K562 (cell line): ENCODE measurements at regions not wholly inside any gene's neighbourhood (a gene's known extent, or its start where the extent isn't known, plus 50 kb on each side); places are given as distances from the start of the nearest gene placed in this dataset.
A peak's percentile ranks its signal among the peaks of the same experiment; 100 is the strongest.

Source experiments
- ATAC-seq: fragments of 200-7000 bp; cut with Tn5 transposase; 3 replicates; pipeline ENCODE4 v1.9.1; 2020; ENCODE audit warnings: moderate library complexity
- BruUV-seq: library from RNA; stranded (reverse); fragments of 400-500 nt; replicated peaks from 2 replicates; lab custom pipeline; 2021; lab: Mats Ljungman, UMichigan
- CTCF ChIA-PET: fragments of 300-600 bp; formaldehyde crosslinking; extraction: SDS; loops from one replicate; lab custom pipeline; 2021; ENCODE audit warnings: low intra/inter-chr PET ratio; lab: Yijun Ruan, JAX
- POLR2A ChIA-PET: fragments of 300-600, 350-650 bp; sonication (Branson Sonifier 250); formaldehyde crosslinking; extraction: SDS; loops from one replicate; lab custom pipeline; 2021; ENCODE audit warnings: antibody characterized with exemption, inconsistent platforms; lab: Yijun Ruan, JAX
- DNase-seq, 4 experiments: peaks; one replicate each; pipeline versions ENCODE4 v3.0.0 to v3.0.0-alpha.2; 2011 to 2018; ENCODE audit warnings: low spot score in 3 of 4, mixed read lengths in 3 of 4; ENCODE audit errors: extremely low read depth in 1 of 4
- FAIRE-seq: peaks from 2 replicates; lab custom pipeline; 2011; peaks lifted over from hg19 to GRCh38; lab: Jason Lieb, UNC
- H2AFZ ChIP-seq: 2 replicates; pipeline ENCODE4 v1.6.0; 2011; ENCODE audit warnings: low read depth, low read length, control low read depth, inconsistent platforms
- H3K27ac ChIP-seq: fragments of 200-600 bp; 3 replicates; pipeline ENCODE4 v1.8.0; 2011; ENCODE audit warnings: low read depth, mild to moderate bottlenecking, control low read depth, inconsistent platforms, low read length, moderate library complexity, mixed read lengths; ENCODE audit errors: extremely low read depth
- H3K27me3 ChIP-seq, 2 experiments: fragments of 300-600 bp in 1 of 2; 2 replicates in 1 of 2; 3 replicates in 1 of 2; pipeline versions ENCODE4 v1.6.0 to v1.8.0; 2011; ENCODE audit warnings: inconsistent platforms in 2 of 2, low read length in 2 of 2, mild to moderate bottlenecking in 1 of 2, mixed read lengths in 1 of 2, moderate library complexity in 1 of 2; ENCODE audit not compliant: control insufficient read depth in 2 of 2, insufficient read depth in 2 of 2
- H3K36me3 ChIP-seq: fragments of 300-600 bp; 3 replicates; pipeline ENCODE4 v1.8.0; 2011; ENCODE audit warnings: mild to moderate bottlenecking, low read length, inconsistent platforms; ENCODE audit not compliant: control insufficient read depth, insufficient read depth
- H3K4me1 ChIP-seq, 2 experiments: fragments of 200-600 bp in 1 of 2; replicated peaks in 1 of 2; 2 replicates in 1 of 2; 3 replicates in 1 of 2; pipeline versions ENCODE4 v1.5.1 to v1.8.0; 2011; ENCODE audit warnings: inconsistent platforms in 2 of 2, low read length in 2 of 2, mild to moderate bottlenecking in 1 of 2, mixed read lengths in 1 of 2, moderate library complexity in 1 of 2; ENCODE audit not compliant: control insufficient read depth in 2 of 2, insufficient read depth in 2 of 2
- H3K4me2 ChIP-seq: 2 replicates; pipeline ENCODE4 v1.6.1; 2011; ENCODE audit warnings: low read length, control low read depth, inconsistent platforms, mixed read lengths; ENCODE audit not compliant: insufficient read depth
- H3K4me3 ChIP-seq: fragments of 200-600 bp; sonication (generic), shearing (Covaris generic); 2 replicates; pipeline ENCODE4 v1.5.1; 2016; ENCODE audit warnings: control low read depth, inconsistent platforms
- H3K79me2 ChIP-seq: fragments of 200-600 bp; 3 replicates; pipeline ENCODE4 v1.8.0; 2011; ENCODE audit warnings: low read length, inconsistent platforms; ENCODE audit not compliant: control insufficient read depth, insufficient read depth
- H3K9ac ChIP-seq, 2 experiments: 2 replicates each; pipeline versions ENCODE4 v1.6.0 to v1.6.1; 2011; ENCODE audit warnings: low read depth in 2 of 2, low read length in 2 of 2, control low read depth in 1 of 2, inconsistent platforms in 1 of 2, mild to moderate bottlenecking in 1 of 2, mixed read lengths in 1 of 2; ENCODE audit not compliant: insufficient read depth in 1 of 2
- H3K9me1 ChIP-seq: one replicate; pipeline ENCODE4 v1.6.0; 2011; ENCODE audit warnings: inconsistent platforms, mild to moderate bottlenecking, low read length, moderate library complexity; ENCODE audit not compliant: control insufficient read depth, insufficient read depth
- H3K9me3 ChIP-seq: replicated peaks from 2 replicates; pipeline ENCODE4 v1.5.1; 2011; ENCODE audit warnings: low read depth, low read length, inconsistent platforms; ENCODE audit not compliant: control insufficient read depth, insufficient read depth
- H4K20me1 ChIP-seq: replicated peaks from 2 replicates; pipeline ENCODE4 v1.6.1; 2011; ENCODE audit warnings: low read length, inconsistent platforms, mixed read lengths; ENCODE audit not compliant: control insufficient read depth, insufficient read depth
- ARID2 ChIP-seq: fragments of 450-650 bp; IDR thresholded peaks from 2 replicates; pipeline ENCODE4 v1.6.1; 2017; ENCODE audit warnings: antibody characterized with exemption, mild to moderate bottlenecking
- BCOR ChIP-seq: fragments of 450-650 bp; IDR thresholded peaks from 2 replicates; pipeline ENCODE4 v1.6.1; 2016
- HDAC1 ChIP-seq, 2 experiments: fragments of 450-650 bp; IDR thresholded peaks; 2 replicates each; pipeline ENCODE4 v1.6.1; 2016 to 2017; ENCODE audit warnings: inconsistent platforms in 1 of 2, mild to moderate bottlenecking in 1 of 2, moderate library complexity in 1 of 2
- KLF16 ChIP-seq: IDR thresholded peaks from 2 replicates; pipeline ENCODE4 v1.6.1; 2016; ENCODE audit warnings: antibody characterized with exemption
- MED1 ChIP-seq: sonication (generic); formaldehyde crosslinking; IDR thresholded peaks from 2 replicates; pipeline ENCODE4 v1.8.1; 2023; ENCODE audit warnings: missing genetic modification reagents, borderline replicate concordance
- MEF2D ChIP-seq: conservative IDR thresholded peaks from 2 replicates; pipeline ENCODE4 v1.6.1; 2016; ENCODE audit warnings: low read depth, missing genetic modification characterization, missing compliant biosample characterization
- NFIC ChIP-seq: fragments of 450-650 bp; IDR thresholded peaks from 2 replicates; pipeline ENCODE4 v1.6.1; 2017; ENCODE audit warnings: mild to moderate bottlenecking, inconsistent platforms
- PTBP1 ChIP-seq: fragments of 200-400 bp; formaldehyde crosslinking; IDR thresholded peaks from 2 replicates; pipeline ENCODE4 v1.6.1; 2017; ENCODE audit warnings: low read depth, low read length
- RBM25 ChIP-seq: fragments of 200-400 bp; formaldehyde crosslinking; IDR thresholded peaks from 2 replicates; pipeline ENCODE4 v1.6.1; 2018; ENCODE audit warnings: low read length, low read depth, moderate library complexity; ENCODE audit not compliant: severe bottlenecking
- SRSF7 ChIP-seq: fragments of 200-400 bp; formaldehyde crosslinking; optimal IDR thresholded peaks from 2 replicates; pipeline ENCODE3; 2017; ENCODE audit warnings: mild to moderate bottlenecking, low read depth, low read length
- ZFP36 ChIP-seq: fragments of 150-350 bp; IDR thresholded peaks from 2 replicates; pipeline ENCODE4 v1.6.1; 2018; ENCODE audit warnings: low read length, low read depth; ENCODE audit not compliant: partially characterized antibody
- ZNF436 ChIP-seq: fragments of 250-450, 450-650 bp; sonication (Bioruptor Pico); formaldehyde crosslinking; IDR thresholded peaks from 2 replicates; pipeline ENCODE4 v1.7.0; 2020; ENCODE audit warnings: mild to moderate bottlenecking
- WGBS: fragments of 100-300 bp; shearing (Covaris generic); methylation state at CpG from one replicate; pipeline ENCODE4 v1.1.6; 2016; ENCODE audit warnings: low coverage, mixed read lengths; ENCODE audit not compliant: insufficient coverage; ENCODE audit errors: missing lambda C conversion rate; 5-methylcytosine and 5-hydroxymethylcytosine counted together
- in situ Hi-C: fragments of 300-500 bp; cut with MboI; formaldehyde crosslinking; loops from 4 replicates; pipeline ENCODE4 v1.15.0; 2018; ENCODE audit warnings: inconsistent platforms, mixed read lengths
- intact Hi-C: fragments of 100-400 bp; cut with micrococcal nuclease; formaldehyde crosslinking; loops from 2 replicates; pipeline ENCODE4 v1.14.2; 2022
- TF ChIP-seq, protein P1 (sequence below): sonication (generic); formaldehyde crosslinking; IDR thresholded peaks from 2 replicates; pipeline ENCODE4 v1.5.0; 2020; ENCODE audit warnings: missing genetic modification reagents
- TF ChIP-seq, protein P2 (sequence below): sonication (generic); formaldehyde crosslinking; IDR thresholded peaks from 2 replicates; pipeline ENCODE4 v1.8.1; 2022; ENCODE audit warnings: missing genetic modification reagents

DNA sequence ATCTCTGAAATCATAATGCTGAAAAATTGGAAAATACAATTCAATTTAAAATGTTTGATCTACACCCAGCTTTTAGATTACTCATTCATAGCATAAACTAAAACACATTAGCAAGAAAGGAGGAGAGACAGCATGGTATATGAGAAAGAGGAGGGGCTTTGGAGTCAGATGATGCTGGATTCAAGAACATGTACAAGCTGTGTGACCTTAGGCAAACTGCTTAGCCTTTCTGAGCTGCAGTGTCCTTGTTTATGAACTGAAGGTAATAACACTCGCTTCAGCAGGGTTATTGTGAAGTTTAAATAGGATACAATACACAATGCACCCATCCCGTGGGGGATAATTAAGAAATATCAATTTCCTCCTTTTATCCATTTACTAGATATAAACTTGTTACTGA, 79.2 kb downstream of the MAP1LC3B2 start:
- Histone ChIP-seq H4K20me1 (no peaks in the 10 kb centered on the region; the same call in 1 of the 2 replicates), H3K9ac (no peak overlapping the region), H3K36me3 (no peaks in the 10 kb centered on the region), H3K27ac (no peak overlapping the region), H3K27me3 (peaks cover 2 to 20% of the 10 kb centered on the region in 2 experiments; a peak in 4 of 5 replicates), H3K9me1 (no peaks in the 10 kb centered on the region), H3K9me3 (no peaks in the 10 kb centered on the region), H3K79me2 (no peaks in the 10 kb centered on the region), H3K4me1 (peaks cover 0 to 2% of the 10 kb centered on the region in 2 experiments; a peak in 1 of 5 replicates), H3K4me3 (no peak overlapping the region), H2AFZ (no peak overlapping the region), H3K4me2 (no peak overlapping the region)
- BruUV-seq: no TSS peak
- in situ Hi-C loops: no loop called here
- WGBS: 5% methylated on average over 2 of the region's 2 CpGs
- ATAC-seq: no peak
- FAIRE-seq: no peak
- DNase-seq: no peak
- TF ChIP-seq MED1 (CRISPR knock-in tag) (no peak), ZNF436 (no peak), ZFP36 (peak; percentile 64), PTBP1 (no peak), SRSF7 (no peak), MEF2D (tag) (no peak), RBM25 (peak; percentile 76), ARID2 (no peak), BCOR (0 out of 2 replicates have a peak, but pooled peaks have one; percentile 32), NFIC (no peak), HDAC1 (IDR thresholded peaks at IDR 0.05) (no peak), KLF16 (no peak)
- TF ChIP-seq, protein P1, sequence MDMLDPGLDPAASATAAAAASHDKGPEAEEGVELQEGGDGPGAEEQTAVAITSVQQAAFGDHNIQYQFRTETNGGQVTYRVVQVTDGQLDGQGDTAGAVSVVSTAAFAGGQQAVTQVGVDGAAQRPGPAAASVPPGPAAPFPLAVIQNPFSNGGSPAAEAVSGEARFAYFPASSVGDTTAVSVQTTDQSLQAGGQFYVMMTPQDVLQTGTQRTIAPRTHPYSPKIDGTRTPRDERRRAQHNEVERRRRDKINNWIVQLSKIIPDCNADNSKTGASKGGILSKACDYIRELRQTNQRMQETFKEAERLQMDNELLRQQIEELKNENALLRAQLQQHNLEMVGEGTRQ (CRISPR knock-in tag): no peak
- TF ChIP-seq, protein P2, sequence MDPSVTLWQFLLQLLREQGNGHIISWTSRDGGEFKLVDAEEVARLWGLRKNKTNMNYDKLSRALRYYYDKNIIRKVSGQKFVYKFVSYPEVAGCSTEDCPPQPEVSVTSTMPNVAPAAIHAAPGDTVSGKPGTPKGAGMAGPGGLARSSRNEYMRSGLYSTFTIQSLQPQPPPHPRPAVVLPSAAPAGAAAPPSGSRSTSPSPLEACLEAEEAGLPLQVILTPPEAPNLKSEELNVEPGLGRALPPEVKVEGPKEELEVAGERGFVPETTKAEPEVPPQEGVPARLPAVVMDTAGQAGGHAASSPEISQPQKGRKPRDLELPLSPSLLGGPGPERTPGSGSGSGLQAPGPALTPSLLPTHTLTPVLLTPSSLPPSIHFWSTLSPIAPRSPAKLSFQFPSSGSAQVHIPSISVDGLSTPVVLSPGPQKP (CRISPR knock-in tag): no peak
- ChIA-PET CTCF (no interaction called here), POLR2A (interaction anchor here (1.0 kb wide), 1 partner anchor 25 kb away, joined by 5 read pairs; no protein-coding TSS in a partner anchor)
- intact Hi-C loops: no loop called here
